GM21723 (cell line): ENCODE measurements at regions not wholly inside any gene's neighbourhood (a gene's known extent, or its start where the extent isn't known, plus 50 kb on each side); places are given as distances from the start of the nearest gene placed in this dataset.
"Not testable (repeated sequence)": the region's sequence is repeated elsewhere in the genome, so short reads cannot be mapped to it uniquely, and the experiment has no call there.

ENCODE experiments used
- ATAC-seq: cut with Tn5 transposase; IDR thresholded peaks from one replicate; pipeline ENCODE4 v1.9.1; 2021; ENCODE audit warnings: mild to moderate bottlenecking, moderate library complexity; ENCODE audit not compliant: unreplicated experiment

GRCh38 chr4:12958436-12958835 is 525.7 kb downstream of the RAB28 start:
- ATAC-seq, result no peak

DNA sequence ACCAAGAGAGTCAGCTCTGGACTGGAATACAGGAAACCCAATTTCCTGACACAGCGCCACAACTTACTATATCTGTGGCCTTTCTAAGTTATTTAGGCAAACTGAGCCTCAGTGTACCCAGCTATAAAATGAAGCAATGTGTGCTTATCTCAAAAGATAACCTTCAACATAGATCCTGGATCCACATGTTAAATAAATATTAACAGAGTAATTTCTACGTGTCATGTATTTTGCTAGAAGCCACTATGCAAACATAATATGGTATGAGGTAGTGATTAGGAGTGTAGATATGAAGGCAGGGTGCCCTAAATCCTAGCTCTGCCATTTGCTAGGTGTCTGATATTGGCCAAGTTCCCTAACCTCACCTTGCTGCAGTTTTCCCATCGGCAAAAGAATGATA is 527.0 kb downstream of the RAB28 start:
- no peak for ATAC-seq

DNA sequence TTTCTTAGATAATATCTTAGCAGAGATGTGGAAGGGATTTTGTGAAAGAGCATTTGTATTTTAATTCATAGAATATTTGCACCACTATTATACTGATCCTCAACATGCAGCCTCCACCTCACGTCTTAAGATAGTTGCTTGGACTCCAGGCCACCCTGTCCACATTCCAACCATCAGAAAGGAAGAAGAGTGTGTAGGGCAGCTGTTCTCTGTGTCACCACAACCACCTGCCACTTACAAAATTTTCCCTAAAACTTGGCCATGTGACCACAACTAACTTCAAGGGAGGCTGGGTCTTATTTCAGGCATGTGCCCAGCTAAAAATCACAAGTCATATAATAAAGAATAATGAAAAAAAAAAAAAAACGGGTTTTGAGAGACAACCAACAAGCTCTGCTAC is 528.1 kb downstream of the RAB28 start:
- no peak for ATAC-seq

DNA sequence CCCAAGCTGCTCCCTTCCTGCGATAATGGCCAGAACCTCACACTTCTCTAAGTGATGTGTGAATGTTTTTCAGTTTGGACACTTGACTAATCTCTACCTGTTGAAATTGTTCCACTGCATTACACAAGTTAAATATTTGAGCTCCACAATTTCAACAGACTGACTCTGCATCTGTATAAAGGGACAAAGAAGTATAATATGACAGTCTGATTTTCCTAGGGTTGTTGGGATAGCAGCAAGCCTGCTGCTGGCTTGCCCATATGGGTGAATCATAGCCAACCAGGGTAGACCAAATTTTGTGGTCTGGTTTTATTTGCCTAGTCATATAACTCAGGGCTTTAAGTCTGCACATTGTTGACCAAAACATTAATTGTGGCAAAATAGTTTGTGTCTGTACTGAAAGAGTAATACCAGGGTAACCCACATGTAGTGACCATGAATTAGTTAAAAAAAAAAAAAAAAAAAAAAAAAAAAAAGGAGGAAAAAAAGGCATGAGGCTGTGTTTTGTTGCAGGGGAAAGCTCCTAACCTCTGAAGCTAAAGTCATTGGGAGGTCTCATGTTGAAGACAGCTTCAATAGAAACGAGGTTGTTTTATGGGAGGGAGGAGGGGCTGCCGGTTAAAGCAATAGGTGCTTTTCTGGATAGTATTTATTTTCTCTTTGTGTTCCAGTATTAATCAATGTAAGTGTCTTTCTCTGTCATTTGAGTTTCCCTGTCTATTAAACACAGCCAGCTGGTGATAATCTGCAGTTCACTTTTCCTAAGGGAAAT is 534.2 kb downstream of the RAB28 start:
- no peak for ATAC-seq

DNA sequence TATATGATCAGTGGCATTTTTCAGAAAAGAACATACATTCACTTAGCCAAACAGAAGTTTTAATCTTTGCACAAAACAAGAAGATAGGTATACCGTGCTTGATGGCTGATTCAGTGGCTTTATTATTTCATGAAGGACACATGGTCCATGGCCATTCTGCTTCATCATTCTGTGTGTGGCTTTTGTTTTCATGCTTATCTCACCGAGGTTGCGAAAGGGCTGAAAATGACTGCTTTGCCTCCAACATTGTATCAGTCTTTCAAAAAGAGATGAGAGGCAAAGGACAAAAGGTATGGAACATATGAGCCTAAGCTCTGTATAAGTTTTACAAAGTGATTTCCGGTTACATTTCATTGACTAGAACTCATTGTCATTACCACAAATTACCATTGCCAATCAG is 541.1 kb downstream of the RAB28 start:
- no peak for ATAC-seq

DNA sequence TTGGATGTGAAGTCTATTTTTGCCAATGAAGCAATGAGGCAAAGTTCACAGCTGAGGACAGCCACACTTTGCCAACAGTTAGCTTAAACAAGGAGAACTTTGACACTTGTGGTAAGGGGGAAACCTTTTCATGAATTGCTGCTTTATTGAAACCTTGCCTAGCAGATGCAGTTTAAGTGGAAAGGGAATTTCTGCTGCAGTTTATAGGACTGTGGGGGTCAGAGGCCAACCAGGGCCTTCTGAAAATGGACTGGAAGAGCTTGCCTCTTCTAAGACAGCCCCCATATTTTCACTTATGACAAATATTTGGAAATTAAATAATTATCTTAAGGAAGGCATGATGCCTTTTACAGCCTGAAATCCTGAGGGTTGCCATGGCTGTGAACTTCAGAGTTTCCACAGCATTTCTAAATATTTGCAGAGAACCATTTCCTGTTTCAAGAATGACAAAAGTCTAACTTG is 550.3 kb downstream of the RAB28 start:
- no peak for ATAC-seq

DNA sequence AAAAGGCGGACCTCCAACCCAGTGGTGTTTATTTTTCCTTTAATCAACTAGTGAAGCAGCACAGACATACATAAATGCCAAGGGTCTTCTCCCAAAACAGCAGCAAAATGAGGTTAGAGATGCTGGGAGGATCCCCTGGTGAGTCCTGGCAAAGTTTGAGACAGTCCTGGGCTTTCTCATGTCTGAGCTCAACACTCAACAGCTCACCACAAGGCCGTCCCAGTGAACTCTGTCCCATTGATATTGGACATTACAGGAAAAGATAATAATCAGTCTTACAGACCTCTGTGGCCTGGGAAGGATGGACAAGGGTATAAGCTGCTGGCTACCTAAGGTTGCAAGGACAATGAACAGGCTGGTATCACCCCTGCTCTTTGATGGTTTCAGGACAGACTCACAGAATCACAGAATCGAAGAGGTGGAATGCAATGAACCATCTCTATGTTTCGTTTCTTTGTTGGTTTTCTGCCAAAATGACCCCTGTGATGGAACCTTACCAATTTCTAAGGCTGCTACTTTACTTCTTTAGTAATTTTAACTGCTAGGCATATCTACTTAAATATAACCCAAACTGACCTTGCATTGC is 551.8 kb downstream of the RAB28 start:
- no peak for ATAC-seq

DNA sequence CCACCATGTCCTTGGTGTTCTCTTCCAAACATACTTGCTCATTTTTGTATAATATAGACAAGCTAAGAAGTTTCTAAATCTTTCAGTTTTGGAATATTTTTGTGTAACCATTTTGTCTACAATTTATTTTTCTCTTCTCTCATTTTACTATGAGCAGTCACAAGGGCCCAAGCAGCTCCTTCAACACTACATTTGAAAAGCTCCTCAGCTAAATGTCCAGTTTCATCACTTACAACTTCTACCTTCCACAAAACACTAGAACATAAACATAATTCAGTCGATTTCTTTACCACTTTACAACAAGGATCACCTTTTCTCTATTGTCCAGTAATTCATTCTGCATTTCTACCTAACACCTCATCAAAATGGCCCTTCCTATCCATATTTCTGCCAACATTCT is 554.4 kb downstream of the RAB28 start:
- ATAC-seq, result no peak

GRCh38 chr4:12928751-12929150 is 555.4 kb downstream of the RAB28 start:
- ATAC-seq, result no peak

DNA sequence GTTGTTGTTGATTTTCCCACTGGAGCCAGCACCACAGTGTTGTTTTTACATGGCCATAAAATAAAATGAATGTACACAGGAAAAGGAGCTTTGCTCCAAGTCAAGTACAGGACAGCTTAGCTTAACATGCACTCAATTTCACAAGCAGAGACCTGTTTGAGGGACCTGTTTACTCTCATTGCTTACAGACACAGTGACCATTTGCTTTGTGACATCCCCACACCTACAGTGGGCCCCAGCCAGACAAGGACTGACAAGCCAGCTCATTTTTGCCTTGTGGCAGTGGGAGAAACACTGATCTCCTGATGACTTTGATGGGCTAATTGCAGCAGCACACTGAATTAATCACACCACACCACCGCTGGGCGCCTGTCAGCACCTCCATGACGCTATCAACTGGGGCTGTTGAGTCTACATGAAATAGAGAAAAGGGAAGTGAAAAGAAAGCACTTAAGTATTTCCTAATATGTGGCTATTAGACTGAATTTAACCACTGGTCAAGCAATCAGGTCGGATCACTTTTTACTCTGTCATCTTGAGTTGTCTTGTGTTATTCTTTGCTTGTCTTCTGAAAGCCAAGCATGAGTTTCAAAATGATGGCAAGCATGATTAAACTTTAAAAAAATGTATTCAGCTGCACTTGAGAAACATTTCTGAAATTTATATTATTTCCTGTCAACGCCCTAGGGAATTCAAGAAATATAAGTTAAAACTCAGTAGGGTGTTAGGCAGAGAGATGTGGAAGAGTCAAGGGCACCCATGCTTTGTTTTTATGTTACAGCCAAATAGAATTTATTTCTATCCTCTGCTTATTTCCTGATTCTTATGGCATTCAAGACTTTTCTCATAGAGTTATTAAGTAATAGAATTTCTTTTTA is 557.7 kb downstream of the RAB28 start:
- no peak for ATAC-seq

DNA sequence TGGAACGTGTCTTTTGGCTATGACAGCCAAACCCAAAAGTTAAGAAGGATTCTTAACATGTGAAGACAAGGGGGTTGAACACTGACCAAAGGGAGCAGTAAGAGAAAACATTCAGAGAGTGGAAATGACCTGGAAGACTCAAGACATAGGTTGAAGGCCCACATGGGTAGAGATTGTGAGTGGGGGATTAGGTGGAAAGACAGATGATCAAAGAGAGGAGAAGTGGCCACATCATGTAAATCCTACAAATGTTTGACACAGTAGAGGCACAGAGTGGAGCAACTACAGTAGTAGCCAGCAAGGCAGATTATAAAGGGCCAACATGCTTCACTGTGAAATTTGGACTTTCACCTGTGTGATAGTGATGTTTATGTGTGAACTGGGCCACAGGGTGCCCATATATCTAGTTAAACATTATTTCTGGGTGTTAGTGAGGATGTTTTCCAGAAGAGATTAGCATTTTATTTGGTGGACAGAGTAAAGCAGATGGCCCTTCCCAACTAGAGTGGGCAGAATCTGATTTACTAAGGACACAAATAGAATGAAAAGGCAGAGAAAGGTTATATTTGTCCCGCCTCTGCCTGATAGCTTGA is 559.3 kb downstream of the RAB28 start:
- no peak for ATAC-seq

GRCh38 chr4:12924253-12924652 is 559.9 kb downstream of the RAB28 start:
- no peak for ATAC-seq

DNA sequence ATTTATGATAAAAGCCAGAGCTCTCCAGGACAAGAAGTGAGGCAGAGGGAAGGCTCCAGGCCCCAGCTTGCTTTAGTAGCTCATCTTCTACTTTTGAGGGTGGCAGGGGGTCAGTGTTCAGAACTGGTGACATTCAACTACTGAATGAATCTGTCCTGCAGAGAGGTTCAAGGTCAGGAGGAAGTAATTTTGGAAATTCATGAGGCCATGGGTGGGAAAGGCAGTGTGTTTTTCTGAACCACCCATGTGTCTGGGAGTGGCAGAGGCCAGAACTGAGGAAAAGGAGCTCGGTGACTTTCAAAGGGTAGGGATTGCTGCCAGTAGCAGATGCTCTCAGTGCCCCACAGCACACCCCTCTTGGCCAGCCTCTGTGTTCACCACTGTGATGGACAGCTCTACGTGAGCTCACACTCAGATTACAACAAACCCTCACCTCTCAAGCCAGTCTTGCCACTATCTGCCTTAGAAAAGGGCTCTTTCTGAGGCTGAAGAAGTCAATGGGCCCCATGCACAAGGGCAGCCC is 571.2 kb downstream of the RAB28 start:
- no peak for ATAC-seq

DNA sequence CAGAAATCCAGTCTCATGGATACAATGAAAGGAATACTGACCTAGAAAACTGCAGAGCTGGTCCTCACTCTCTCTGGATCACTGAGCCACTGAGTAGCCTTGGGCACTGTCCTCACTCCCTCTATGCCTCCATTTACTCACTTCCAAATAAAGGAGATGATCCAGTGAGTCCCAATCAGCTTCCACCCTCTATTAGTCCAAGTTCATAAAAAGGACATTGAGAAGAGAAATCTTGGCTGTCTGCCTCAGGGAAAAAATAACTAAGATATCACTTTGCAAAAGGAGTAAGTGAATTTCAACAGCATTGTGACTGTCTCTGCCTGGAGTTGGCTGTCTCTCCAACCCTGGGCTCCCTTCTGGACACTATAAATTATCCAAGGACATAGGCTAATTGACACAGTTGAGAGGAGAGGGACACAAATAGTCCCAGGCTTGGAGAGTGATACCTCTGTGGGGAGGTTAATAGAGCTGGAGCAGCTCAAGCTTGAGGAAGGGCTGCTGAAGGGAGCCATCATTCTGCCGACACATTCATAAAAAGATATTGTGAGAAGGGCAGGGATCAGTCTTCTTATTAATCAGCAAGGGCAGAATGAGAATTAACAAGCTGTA is 572.3 kb downstream of the RAB28 start:
- ATAC-seq, result no peak

DNA sequence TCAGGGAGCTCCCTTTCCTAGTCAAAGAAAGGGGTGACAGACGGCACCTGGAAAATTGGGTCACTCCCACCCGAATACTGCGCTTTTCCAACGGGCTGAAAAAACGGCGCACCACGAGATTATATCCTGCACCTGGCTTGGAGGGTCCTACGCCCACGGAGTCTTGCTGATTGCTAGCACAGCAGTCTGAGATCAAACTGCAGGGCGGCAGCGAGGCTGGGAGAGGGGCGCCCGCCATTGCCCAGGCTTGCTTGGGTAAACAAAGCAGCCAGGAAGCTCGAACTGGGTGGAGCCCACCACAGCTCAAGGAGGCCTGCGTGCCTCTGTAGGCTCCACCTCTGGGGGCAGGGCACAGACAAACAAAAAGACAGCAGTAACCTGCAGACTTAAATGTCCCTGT is 580.5 kb downstream of the RAB28 start:
- not testable (repeated sequence) for ATAC-seq

- ATAC-seq, result no peak
Observed at GRCh38 chr4:12902735-12903134, 581.4 kb downstream of the RAB28 start.

- no peak for ATAC-seq
Observed at GRCh38 chr4:12897954-12898353, 586.2 kb downstream of the RAB28 start.

- ATAC-seq, result no peak
Observed at GRCh38 chr4:12894062-12894461, 590.1 kb downstream of the RAB28 start.

DNA sequence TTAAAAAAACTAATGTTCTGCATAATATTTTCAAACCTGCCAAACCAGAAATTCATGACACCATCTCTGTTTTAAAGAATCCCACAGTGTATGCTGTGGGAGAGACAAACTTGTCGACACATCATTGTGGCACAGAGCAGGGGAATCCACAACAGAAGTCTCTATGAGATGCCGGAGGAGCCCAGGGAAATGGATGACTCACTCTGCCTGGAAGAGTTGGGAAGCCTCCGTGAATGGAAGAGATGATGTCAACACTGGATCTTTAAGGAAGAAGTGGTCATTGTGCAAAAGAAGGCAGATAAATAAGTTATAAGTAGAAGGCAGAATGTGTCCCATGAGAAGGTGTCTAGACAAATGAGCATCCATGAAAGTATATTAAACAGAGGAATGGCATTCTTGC is 595.1 kb downstream of the RAB28 start:
- no peak for ATAC-seq
